Kidney (tissue), 13 donors: ENCODE measurements at regions not wholly inside any gene's neighbourhood (a gene's known extent, or its start where the extent isn't known, plus 50 kb on each side); places are given as distances from the start of the nearest gene placed in this dataset.

Experiments
- DNase-seq, 5 donors: peaks; one replicate each; pipeline ENCODE4 v3.0.0-alpha.2; 2013 to 2020
- FAIRE-seq: peaks from 2 replicates; lab custom pipeline; 2012; peaks lifted over from hg19 to GRCh38; lab: Jason Lieb, UNC
- H3K27ac ChIP-seq, 2 donors: one replicate each; pipeline ENCODE4 v1.7.0; 2013; ENCODE audit warnings: low read depth in 2 of 2, low read length in 2 of 2, inconsistent platforms in 1 of 2
- H3K27me3 ChIP-seq: one replicate; pipeline ENCODE4 v1.7.1; 2013; ENCODE audit warnings: low read length, inconsistent platforms; ENCODE audit not compliant: control insufficient read depth, insufficient read depth
- H3K36me3 ChIP-seq, 3 donors: one replicate each; pipeline versions ENCODE4 v1.7.0 to v1.7.1; 2013; ENCODE audit warnings: low read length in 3 of 3, control low read depth in 1 of 3, inconsistent platforms in 1 of 3; ENCODE audit not compliant: insufficient read depth in 3 of 3, control insufficient read depth in 2 of 3
- H3K4me1 ChIP-seq, 3 donors: one replicate each; pipeline versions ENCODE4 v1.7.0 to v1.7.1; 2013; ENCODE audit warnings: low read length in 3 of 3, inconsistent platforms in 1 of 3, low read depth in 1 of 3; ENCODE audit not compliant: control insufficient read depth in 2 of 3, insufficient read depth in 2 of 3
- H3K4me3 ChIP-seq, 3 donors: one replicate each; pipeline versions ENCODE4 v1.7.0 to v1.8.1; 2013; ENCODE audit warnings: low read length in 3 of 3, control low read depth in 1 of 3, inconsistent platforms in 1 of 3
- H3K9ac ChIP-seq, 3 donors: one replicate each; pipeline versions ENCODE4 v1.7.0 to v1.7.1; 2013; ENCODE audit warnings: low read length in 3 of 3, control low read depth in 1 of 3, inconsistent platforms in 1 of 3
- H3K9me3 ChIP-seq, 3 donors: one replicate each; pipeline versions ENCODE4 v1.7.0 to v1.7.1; 2013; ENCODE audit warnings: low read length in 3 of 3, control low read depth in 1 of 3, inconsistent platforms in 1 of 3; ENCODE audit not compliant: control insufficient read depth in 2 of 3, insufficient read depth in 1 of 3
- CTCF ChIP-seq: IDR thresholded peaks from 3 replicates; pipeline ENCODE4 v1.5.1; 2012; ENCODE audit warnings: mild to moderate bottlenecking, moderate library complexity, borderline replicate concordance; ENCODE audit not compliant: insufficient read depth; ENCODE audit errors: extremely low read depth
- intact Hi-C: fragments of 100-400 bp; cut with DNase I; formaldehyde crosslinking; loops from one replicate; pipeline ENCODE4 v1.11.1; 2022
- donor health status: control.
- donor health status: control.
- donor health status: control.
- donor health status: control.
- donor health status: control.
- donor health status: DM: yes; HTN: yes; CAD: no.
- donor health status: Normal renal cell carcinoma (clear cell type).

GRCh38 chr2:214674278-214674677 lies 135.2 kb downstream of the BARD1 start:
- no peaks in the 10 kb centered on the region for H3K27me3 ChIP-seq
- FAIRE-seq, result no peak
- intact Hi-C loops, result no loop called here
- H3K4me3 ChIP-seq, result no peak overlapping the region
- TF ChIP-seq CTCF, result no peak
- no peaks in the 10 kb centered on the region for H3K4me1 ChIP-seq
- H3K9me3 ChIP-seq, result no peaks in the 10 kb centered on the region
- H3K36me3 ChIP-seq, result no peaks in the 10 kb centered on the region
- H3K9ac ChIP-seq, result no peak overlapping the region
- peak in 1 of 5 donors; percentile 22 for DNase-seq
- H3K27ac ChIP-seq, result no peak overlapping the region

- Histone ChIP-seq H3K9ac (no peak overlapping the region), H3K27ac (no peak overlapping the region), H3K36me3 (no peaks in the 10 kb centered on the region), H3K9me3 (no peaks in the 10 kb centered on the region), H3K27me3 (no peaks in the 10 kb centered on the region), H3K4me1 (no peaks in the 10 kb centered on the region), H3K4me3 (no peak overlapping the region)
- FAIRE-seq (no peak), DNase-seq (peak in 2 of 5 donors; percentile 45 to 56)
- no peak for TF ChIP-seq CTCF
- intact Hi-C loops, result no loop called here
Measured at GRCh38 chr2:214671319-214671885, 138.1 kb downstream of the BARD1 start.

- Histone ChIP-seq H3K4me3 (no peak overlapping the region), H3K9me3 (peaks cover 0 to 3% (median 0%) of the 10 kb centered on the region in 3 donors), H3K27ac (no peak overlapping the region), H3K9ac (no peak overlapping the region), H3K36me3 (no peaks in the 10 kb centered on the region), H3K27me3 (no peaks in the 10 kb centered on the region), H3K4me1 (no peaks in the 10 kb centered on the region)
- DNase-seq (no peak), FAIRE-seq (no peak)
- intact Hi-C loops, result no loop called here
- TF ChIP-seq CTCF, result no peak
Measured at GRCh38 chr2:214652473-214652872, 157.0 kb downstream of the BARD1 start.

GRCh38 chr2:214651451-214651850 lies 158.0 kb downstream of the BARD1 start:
- no peak for TF ChIP-seq CTCF
- Histone ChIP-seq H3K27me3 (no peaks in the 10 kb centered on the region), H3K27ac (no peak overlapping the region), H3K9ac (no peak overlapping the region), H3K36me3 (no peaks in the 10 kb centered on the region), H3K4me3 (no peak overlapping the region), H3K4me1 (no peaks in the 10 kb centered on the region), H3K9me3 (no peaks in the 10 kb centered on the region)
- intact Hi-C loops, result no loop called here
- FAIRE-seq (no peak), DNase-seq (no peak)
